ENCODE measurements at regions not wholly inside any gene's neighbourhood (a gene's known extent, or its start where the extent isn't known, plus 50 kb on each side); places are given as distances from the start of the nearest gene placed in this dataset.

- TF ChIP-seq CTCF (IDR thresholded peaks at IDR 0.05): no peak
- no peak for TF ChIP-seq POLR2A (IDR thresholded peaks at IDR 0.05)
Observed at GRCh38 chr18:39667905-39668304, 2102.3 kb upstream of the CELF4 start.
